Astrocyte of the cerebellum (primary cell): ENCODE measurements at regions not wholly inside any gene's neighbourhood (a gene's known extent, or its start where the extent isn't known, plus 50 kb on each side); places are given as distances from the start of the nearest gene placed in this dataset.

ENCODE experiments used
- DNase-seq: peaks from one replicate; pipeline ENCODE4 v3.0.0-alpha.2; 2011; ENCODE audit warnings: low read depth
- H3K4me3 ChIP-seq: 2 replicates; pipeline ENCODE4 v1.5.1; 2011; ENCODE audit warnings: mild to moderate bottlenecking, low read depth, low read length, moderate library complexity
- in situ Hi-C: cut with HindIII; loops from 2 replicates; pipeline ENCODE4 v1.10.0; 2017; ENCODE audit warnings: low sequenced_read_pairs
- TF ChIP-seq, protein P1 (sequence below): IDR thresholded peaks from 2 replicates; pipeline ENCODE4 v1.5.1; 2012; ENCODE audit warnings: low read length, low read depth, moderate library complexity, mild to moderate bottlenecking; ENCODE audit errors: missing control alignments

DNA sequence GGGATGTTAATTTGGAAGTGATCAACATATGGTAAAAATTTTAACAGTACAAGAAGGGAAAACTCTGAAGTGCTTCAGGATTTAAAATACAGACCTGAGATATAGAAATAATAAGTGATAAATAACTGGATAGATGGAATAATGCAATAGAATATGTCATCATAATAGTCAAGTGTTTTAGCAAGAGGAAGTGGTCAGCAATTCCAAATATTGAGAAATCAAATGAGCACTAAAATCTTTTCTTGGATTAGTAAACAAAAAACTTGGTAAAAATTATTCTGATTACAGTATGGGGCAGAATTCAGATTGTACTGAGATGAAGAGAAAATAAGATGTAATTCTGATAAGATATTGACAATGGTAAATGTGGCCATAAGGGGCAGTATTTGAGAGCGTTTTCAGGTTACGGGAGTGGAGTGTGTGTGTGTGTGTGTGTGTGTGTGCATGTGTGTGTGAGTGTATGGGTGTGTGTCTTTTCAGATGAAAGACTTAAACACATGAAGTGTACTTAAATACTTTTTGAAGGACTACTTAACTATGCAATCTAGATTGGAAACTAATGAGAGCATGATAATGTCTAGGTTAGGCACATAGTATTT is 217.9 kb upstream of the ITGA4 start:
- no peak overlapping the region for H3K4me3 ChIP-seq
- no peak for DNase-seq
- TF ChIP-seq, protein P1, sequence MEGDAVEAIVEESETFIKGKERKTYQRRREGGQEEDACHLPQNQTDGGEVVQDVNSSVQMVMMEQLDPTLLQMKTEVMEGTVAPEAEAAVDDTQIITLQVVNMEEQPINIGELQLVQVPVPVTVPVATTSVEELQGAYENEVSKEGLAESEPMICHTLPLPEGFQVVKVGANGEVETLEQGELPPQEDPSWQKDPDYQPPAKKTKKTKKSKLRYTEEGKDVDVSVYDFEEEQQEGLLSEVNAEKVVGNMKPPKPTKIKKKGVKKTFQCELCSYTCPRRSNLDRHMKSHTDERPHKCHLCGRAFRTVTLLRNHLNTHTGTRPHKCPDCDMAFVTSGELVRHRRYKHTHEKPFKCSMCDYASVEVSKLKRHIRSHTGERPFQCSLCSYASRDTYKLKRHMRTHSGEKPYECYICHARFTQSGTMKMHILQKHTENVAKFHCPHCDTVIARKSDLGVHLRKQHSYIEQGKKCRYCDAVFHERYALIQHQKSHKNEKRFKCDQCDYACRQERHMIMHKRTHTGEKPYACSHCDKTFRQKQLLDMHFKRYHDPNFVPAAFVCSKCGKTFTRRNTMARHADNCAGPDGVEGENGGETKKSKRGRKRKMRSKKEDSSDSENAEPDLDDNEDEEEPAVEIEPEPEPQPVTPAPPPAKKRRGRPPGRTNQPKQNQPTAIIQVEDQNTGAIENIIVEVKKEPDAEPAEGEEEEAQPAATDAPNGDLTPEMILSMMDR, result no peak
- in situ Hi-C loops, result no loop called here

DNA sequence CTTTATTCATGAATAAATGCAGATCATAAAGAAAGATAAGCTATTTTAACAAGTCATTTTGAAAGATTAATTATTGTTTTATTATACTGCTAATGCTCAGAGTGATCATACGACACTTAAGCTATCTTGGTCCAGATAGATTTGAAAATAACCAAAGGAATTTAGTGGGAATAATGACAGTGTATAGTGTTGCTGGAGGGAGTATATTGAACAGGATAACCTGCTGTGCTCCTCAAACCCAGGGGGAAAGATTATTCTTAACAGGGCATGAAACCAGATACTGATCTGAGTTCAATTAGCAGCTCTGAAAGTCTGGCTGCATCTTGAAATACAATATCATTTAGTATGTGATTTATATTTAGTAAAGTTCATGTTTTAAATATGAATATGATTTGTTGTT is 216.3 kb upstream of the ITGA4 start:
- no peak overlapping the region for H3K4me3 ChIP-seq
- DNase-seq, result no peak
- in situ Hi-C loops, result no loop called here
- TF ChIP-seq, protein P1, result no peak

DNA sequence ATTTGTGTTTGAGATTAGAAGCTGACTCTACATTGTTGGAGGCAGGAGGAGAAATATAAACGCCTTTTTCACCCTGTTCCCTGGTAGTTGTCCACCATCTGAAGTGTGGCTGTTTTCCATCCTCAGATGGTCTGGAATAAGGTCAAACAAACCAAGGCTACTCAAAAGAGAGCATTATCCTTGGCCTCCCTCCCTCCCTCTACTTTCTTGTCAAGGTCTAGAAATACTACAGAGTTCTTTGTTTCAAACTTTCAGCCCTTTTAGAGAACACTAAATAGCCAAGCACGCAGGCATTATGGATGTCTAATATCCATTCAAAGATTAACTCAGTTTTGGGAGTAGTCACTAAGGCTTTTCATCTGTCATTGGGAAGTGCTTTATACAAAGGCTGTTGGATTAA is 215.8 kb upstream of the ITGA4 start:
- no peak overlapping the region for H3K4me3 ChIP-seq
- in situ Hi-C loops, result no loop called here
- TF ChIP-seq, protein P1, result no peak
- DNase-seq, result no peak

DNA sequence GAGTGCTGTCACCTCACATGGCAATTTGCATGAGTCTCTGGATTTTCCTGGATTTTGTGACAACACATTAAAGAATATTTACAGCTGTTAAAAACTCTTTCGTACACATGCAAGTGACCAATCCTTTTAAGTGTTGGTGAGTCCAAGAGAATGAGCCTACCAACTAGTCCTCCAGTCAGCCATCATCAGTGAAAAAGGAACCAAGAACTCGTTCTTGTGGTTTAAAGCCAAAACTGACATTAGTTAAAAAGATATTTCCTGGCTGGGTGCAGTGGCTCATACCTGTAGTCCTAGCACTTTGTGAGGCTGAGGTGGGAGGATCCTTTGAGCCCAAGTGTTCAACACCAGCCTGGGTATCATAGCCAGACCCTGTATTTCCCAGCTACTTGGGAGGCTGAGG is 215.4 kb upstream of the ITGA4 start:
- H3K4me3 ChIP-seq, result no peak overlapping the region
- DNase-seq, result no peak
- in situ Hi-C loops, result no loop called here
- TF ChIP-seq, protein P1, result no peak

DNA sequence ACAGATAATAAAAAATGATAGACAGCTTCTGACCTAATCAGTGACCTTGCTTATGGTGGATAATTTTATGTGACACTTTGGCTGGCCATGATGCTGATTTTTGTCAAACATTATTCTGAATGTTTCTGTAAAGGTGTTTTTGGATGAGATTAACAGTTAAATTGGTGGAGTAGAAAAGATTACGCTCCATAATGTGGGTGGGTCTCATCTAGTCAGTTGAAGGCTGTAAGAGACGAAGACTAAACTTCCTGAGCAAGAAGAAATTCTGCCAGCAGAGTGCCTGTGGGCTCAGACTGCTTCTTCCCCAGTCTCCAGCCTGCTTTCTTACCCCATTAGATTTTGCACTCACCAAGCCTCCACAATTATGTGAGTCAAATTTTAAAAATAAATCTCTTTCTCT is 214.9 kb upstream of the ITGA4 start:
- no peak for DNase-seq
- H3K4me3 ChIP-seq, result no peak overlapping the region
- TF ChIP-seq, protein P1, result no peak
- in situ Hi-C loops, result no loop called here

DNA sequence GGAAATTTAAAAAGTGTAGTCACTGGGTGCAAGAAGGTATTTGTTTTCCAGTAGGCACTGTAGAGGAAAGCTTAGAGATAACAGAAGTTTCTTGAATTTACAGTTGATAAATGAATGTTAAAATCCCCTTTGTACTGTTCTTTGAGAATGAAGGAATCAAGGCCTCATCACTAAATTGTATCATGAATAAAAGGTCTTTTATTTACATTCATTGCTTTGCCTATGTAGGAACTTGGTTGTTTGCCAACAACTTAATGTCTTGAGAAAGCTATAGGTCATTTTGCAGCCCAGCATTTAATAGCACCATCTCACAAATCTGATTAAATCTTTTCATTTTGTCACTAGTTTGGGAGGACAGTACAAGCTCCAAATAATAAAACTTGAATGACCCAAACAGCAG is 213.9 kb upstream of the ITGA4 start:
- TF ChIP-seq, protein P1, result no peak
- in situ Hi-C loops, result no loop called here
- no peak overlapping the region for H3K4me3 ChIP-seq
- DNase-seq, result no peak
